ENCODE measurements at regions not wholly inside any gene's neighbourhood (a gene's known extent, or its start where the extent isn't known, plus 50 kb on each side); places are given as distances from the start of the nearest gene placed in this dataset.

- no peak for TF ChIP-seq CTCF (IDR thresholded peaks at IDR 0.05; ENCODE audit: borderline replicate concordance, extremely low read depth, low read length, poor library complexity, severe bottlenecking)
- no peak for TF ChIP-seq EZH2 (IDR thresholded peaks at IDR 0.05; ENCODE audit: borderline replicate concordance, low read depth, low read length, severe bottlenecking)
Observed at GRCh38 chr2:9685637-9686036, 54.8 kb upstream of the YWHAQ start.
